Activated CD4-positive, alpha-beta memory T cell treated with anti-CD3 and anti-CD28 coated beads for 36 hours (primary cell): ENCODE measurements at regions not wholly inside any gene's neighbourhood (a gene's known extent, or its start where the extent isn't known, plus 50 kb on each side); places are given as distances from the start of the nearest gene placed in this dataset.
"Not testable (repeated sequence)": the region's sequence is repeated elsewhere in the genome, so short reads cannot be mapped to it uniquely, and the experiment has no call there.

Experiments
- CTCF ChIA-PET: fragments of 350-600 bp; sonication (Branson Sonifier 250); formaldehyde crosslinking; loops from one replicate; lab custom pipeline; 2021; ENCODE audit warnings: antibody characterized with exemption, inconsistent platforms; lab: Charles Lee
- POLR2A ChIA-PET: fragments of 350-600 bp; sonication (Branson Sonifier 250); formaldehyde crosslinking; loops from one replicate; lab custom pipeline; 2021; ENCODE audit warnings: antibody characterized with exemption; lab: Charles Lee
- DNase-seq: peaks from one replicate; pipeline ENCODE4 v3.0.0-alpha.2; 2020
- H3K27ac Mint-ChIP-seq: one replicate; pipeline ENCODE4 v1.8.0; 2021; ENCODE audit warnings: mixed read lengths
- H3K27me3 Mint-ChIP-seq: one replicate; pipeline ENCODE4 v1.8.0; 2021; ENCODE audit warnings: mixed read lengths
- H3K36me3 Mint-ChIP-seq: one replicate; pipeline ENCODE4 v1.8.0; 2021; ENCODE audit warnings: mixed read lengths
- H3K4me1 Mint-ChIP-seq: one replicate; pipeline ENCODE4 v1.8.0; 2021; ENCODE audit warnings: low read depth, mixed read lengths
- H3K4me3 Mint-ChIP-seq: one replicate; pipeline ENCODE4 v1.8.0; 2021; ENCODE audit warnings: mild to moderate bottlenecking, mixed read lengths
- H3K9me3 Mint-ChIP-seq: one replicate; pipeline ENCODE4 v1.8.0; 2021; ENCODE audit warnings: mixed read lengths
- intact Hi-C: fragments of 100-400 bp; cut with micrococcal nuclease; formaldehyde crosslinking; loops from one replicate; pipeline ENCODE4 v1.15.1; 2023

- no peaks in the 10 kb centered on the region for H3K27me3 Mint-ChIP-seq
- intact Hi-C loops = no loop called here
- no peaks in the 10 kb centered on the region for H3K4me1 Mint-ChIP-seq
- no peaks in the 10 kb centered on the region for H3K36me3 Mint-ChIP-seq
- CTCF ChIA-PET = interaction anchor here (1.0 to 1.1 kb wide), 2 partner anchors 11 to 405 kb away, joined by 4 to 8 read pairs; no protein-coding TSS in a partner anchor
- peaks cover 4% of the 10 kb centered on the region for H3K9me3 Mint-ChIP-seq
- H3K4me3 Mint-ChIP-seq = no peak overlapping the region
- no peak for DNase-seq
- no peak overlapping the region for H3K27ac Mint-ChIP-seq
- POLR2A ChIA-PET = no interaction called here
These were observed 251.4 kb upstream of the IL12B start for GRCh38 chr5:159581502-159582249.

DNA sequence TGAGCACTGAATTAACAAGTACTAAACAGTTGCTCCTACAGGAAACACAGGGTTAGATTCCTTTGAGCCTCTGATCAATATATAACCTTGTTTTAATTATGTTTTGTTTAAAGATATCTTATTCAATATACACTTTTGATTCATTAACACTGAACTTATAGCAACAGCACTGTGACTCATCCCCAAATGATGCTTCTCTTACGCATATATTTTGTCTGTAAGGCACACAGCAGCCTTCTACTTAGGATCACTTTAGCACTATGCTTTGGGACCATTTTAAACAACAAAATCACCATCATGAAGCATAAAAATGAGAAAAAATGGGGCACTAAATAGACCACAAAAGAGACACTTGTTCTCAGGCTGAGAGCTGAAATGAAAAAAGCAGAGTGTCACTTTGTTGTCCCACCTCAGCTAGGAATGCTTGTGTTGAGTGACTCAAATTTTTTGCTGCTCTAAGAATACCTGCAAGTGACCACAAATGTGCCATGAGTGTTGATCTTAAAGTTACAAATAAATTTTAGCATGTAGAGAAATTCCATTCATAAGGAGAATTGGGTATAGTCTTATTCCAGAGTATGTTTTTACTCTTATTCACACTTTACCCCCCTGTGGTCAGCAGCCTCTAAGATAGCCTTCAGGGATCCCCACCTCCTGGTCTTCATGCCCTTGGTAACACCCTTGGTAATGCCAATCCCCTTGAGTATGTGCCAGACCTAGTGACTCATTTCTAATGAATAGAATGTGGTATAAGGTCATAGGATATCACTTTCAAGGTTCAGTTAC lies 252.7 kb upstream of the IL12B start:
- no peaks in the 10 kb centered on the region for H3K4me1 Mint-ChIP-seq
- H3K4me3 Mint-ChIP-seq = no peak overlapping the region
- peaks cover 4% of the 10 kb centered on the region for H3K9me3 Mint-ChIP-seq
- POLR2A ChIA-PET = no interaction called here
- H3K27me3 Mint-ChIP-seq = no peaks in the 10 kb centered on the region
- CTCF ChIA-PET = no interaction called here
- intact Hi-C loops = no loop called here
- DNase-seq = no peak
- H3K36me3 Mint-ChIP-seq = no peaks in the 10 kb centered on the region
- no peak overlapping the region for H3K27ac Mint-ChIP-seq

- DNase-seq = no peak
These were observed 256.6 kb upstream of the IL12B start for GRCh38 chr5:159586921-159587320.

GRCh38 chr5:159588941-159589340 lies 258.7 kb upstream of the IL12B start:
- POLR2A ChIA-PET = no interaction called here

More at GRCh38 chr5:159586921-159587320, 256.6 kb upstream of the IL12B start:
- Mint-ChIP-seq H3K27me3 (no peaks in the 10 kb centered on the region), H3K9me3 (peaks cover 4% of the 10 kb centered on the region), H3K27ac (no peak overlapping the region), H3K36me3 (no peaks in the 10 kb centered on the region), H3K4me1 (no peaks in the 10 kb centered on the region), H3K4me3 (no peak overlapping the region)
- ChIA-PET CTCF (no interaction called here), POLR2A (no interaction called here)
- intact Hi-C loops = no loop called here

DNA sequence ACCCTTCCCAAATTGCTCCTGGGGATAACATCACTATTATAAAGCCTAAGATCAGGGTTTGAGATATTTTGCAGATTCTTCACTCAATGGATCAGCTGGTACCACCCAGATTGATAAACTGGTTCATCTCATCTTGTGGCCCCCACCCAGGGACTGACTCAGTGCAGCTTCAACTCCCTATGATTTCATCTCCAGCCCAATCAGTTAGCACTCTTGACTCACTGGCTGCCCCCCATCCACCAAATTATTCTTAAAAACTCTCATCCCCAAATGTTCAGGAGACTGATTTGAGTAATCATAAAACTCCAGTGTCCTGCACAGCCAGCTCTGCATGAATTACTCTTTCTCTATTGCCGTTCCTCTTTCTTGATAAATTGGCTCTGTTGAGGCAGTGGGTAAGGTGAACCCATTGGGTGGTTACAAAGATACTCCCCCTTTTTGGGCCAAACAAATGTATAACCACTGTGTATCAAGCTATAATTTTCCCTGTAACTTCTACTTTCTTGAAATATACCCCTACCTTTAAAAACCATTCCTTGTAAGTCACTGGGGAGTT lies 263.3 kb upstream of the IL12B start:
- Mint-ChIP-seq H3K36me3 (peaks cover 2% of the 10 kb centered on the region), H3K4me1 (no peaks in the 10 kb centered on the region), H3K4me3 (no peak overlapping the region), H3K27ac (no peak overlapping the region), H3K9me3 (peaks cover 14% of the 10 kb centered on the region), H3K27me3 (peaks cover 4% of the 10 kb centered on the region)
- intact Hi-C loops = no loop called here
- CTCF ChIA-PET = no interaction called here
- DNase-seq = no peak
- POLR2A ChIA-PET = no interaction called here

More at GRCh38 chr5:159588941-159589340, 258.7 kb upstream of the IL12B start:
- no peaks in the 10 kb centered on the region for H3K9me3 Mint-ChIP-seq
- no peaks in the 10 kb centered on the region for H3K36me3 Mint-ChIP-seq
- H3K27me3 Mint-ChIP-seq = no peaks in the 10 kb centered on the region
- H3K4me1 Mint-ChIP-seq = no peaks in the 10 kb centered on the region
- H3K27ac Mint-ChIP-seq = no peak overlapping the region
- no peak overlapping the region for H3K4me3 Mint-ChIP-seq
- intact Hi-C loops = no loop called here
- DNase-seq = no peak
- CTCF ChIA-PET = no interaction called here

GRCh38 chr5:159595561-159595960 lies 265.3 kb upstream of the IL12B start:
- H3K4me3 Mint-ChIP-seq, CTCF ChIA-PET: not testable (repeated sequence)

GRCh38 chr5:159601216-159601615 lies 270.9 kb upstream of the IL12B start:
- peaks cover 5% of the 10 kb centered on the region for H3K4me1 Mint-ChIP-seq
- peaks cover 4% of the 10 kb centered on the region for H3K27me3 Mint-ChIP-seq
- H3K9me3 Mint-ChIP-seq = peaks cover 17% of the 10 kb centered on the region
- H3K36me3 Mint-ChIP-seq = peaks cover 2% of the 10 kb centered on the region
- H3K4me3 Mint-ChIP-seq = no peak overlapping the region
- ChIA-PET CTCF (no interaction called here), POLR2A (no interaction called here)
- no peak for DNase-seq
- no peak overlapping the region for H3K27ac Mint-ChIP-seq
- intact Hi-C loops = no loop called here

More at GRCh38 chr5:159595561-159595960, 265.3 kb upstream of the IL12B start:
- H3K27ac Mint-ChIP-seq, intact Hi-C loops, DNase-seq, H3K36me3 Mint-ChIP-seq, H3K4me1 Mint-ChIP-seq, H3K27me3 Mint-ChIP-seq, POLR2A ChIA-PET: not testable (repeated sequence)
- peaks cover 14% of the 10 kb centered on the region for H3K9me3 Mint-ChIP-seq

- Mint-ChIP-seq H3K4me3 (no peak overlapping the region), H3K9me3 (peaks cover 14% of the 10 kb centered on the region), H3K36me3 (no peaks in the 10 kb centered on the region), H3K27ac (no peak overlapping the region), H3K27me3 (peaks cover 4% of the 10 kb centered on the region), H3K4me1 (peaks cover 8% of the 10 kb centered on the region)
- ChIA-PET POLR2A (no interaction called here), CTCF (no interaction called here)
- no peak for DNase-seq
- intact Hi-C loops = no loop called here
These were observed 272.1 kb upstream of the IL12B start for GRCh38 chr5:159602434-159602833.

- no peak for DNase-seq
- POLR2A ChIA-PET = no interaction called here
- peaks cover 14% of the 10 kb centered on the region for H3K9me3 Mint-ChIP-seq
- no peaks in the 10 kb centered on the region for H3K27me3 Mint-ChIP-seq
- intact Hi-C loops = loop anchor here (5.0 kb wide), 1 partner anchor 148 kb away; no protein-coding TSS in a partner anchor
- no peaks in the 10 kb centered on the region for H3K36me3 Mint-ChIP-seq
- no peak overlapping the region for H3K4me3 Mint-ChIP-seq
- peaks cover 16% of the 10 kb centered on the region for H3K4me1 Mint-ChIP-seq
- CTCF ChIA-PET = no interaction called here
- no peak overlapping the region for H3K27ac Mint-ChIP-seq
These were observed 275.3 kb upstream of the IL12B start for GRCh38 chr5:159605585-159605984.

- POLR2A ChIA-PET = no interaction called here
- CTCF ChIA-PET = no interaction called here
- Mint-ChIP-seq H3K27ac (no peak overlapping the region), H3K9me3 (no peaks in the 10 kb centered on the region), H3K4me1 (peaks cover 13% of the 10 kb centered on the region), H3K4me3 (no peak overlapping the region), H3K36me3 (no peaks in the 10 kb centered on the region), H3K27me3 (peaks cover 6% of the 10 kb centered on the region)
- no peak for DNase-seq
- intact Hi-C loops = loop anchor here (5.0 kb wide), 1 partner anchor 152 kb away; no protein-coding TSS in a partner anchor
These were observed 279.1 kb upstream of the IL12B start for GRCh38 chr5:159609359-159609758.

GRCh38 chr5:159610966-159611579 lies 280.8 kb upstream of the IL12B start:
- Mint-ChIP-seq H3K36me3 (no peaks in the 10 kb centered on the region), H3K4me3 (no peak overlapping the region), H3K9me3 (no peaks in the 10 kb centered on the region), H3K4me1 (peaks cover 13% of the 10 kb centered on the region), H3K27ac (no peak overlapping the region), H3K27me3 (peaks cover 6% of the 10 kb centered on the region)
- POLR2A ChIA-PET = no interaction called here
- DNase-seq = no peak
- CTCF ChIA-PET = no interaction called here
- intact Hi-C loops = no loop called here

DNA sequence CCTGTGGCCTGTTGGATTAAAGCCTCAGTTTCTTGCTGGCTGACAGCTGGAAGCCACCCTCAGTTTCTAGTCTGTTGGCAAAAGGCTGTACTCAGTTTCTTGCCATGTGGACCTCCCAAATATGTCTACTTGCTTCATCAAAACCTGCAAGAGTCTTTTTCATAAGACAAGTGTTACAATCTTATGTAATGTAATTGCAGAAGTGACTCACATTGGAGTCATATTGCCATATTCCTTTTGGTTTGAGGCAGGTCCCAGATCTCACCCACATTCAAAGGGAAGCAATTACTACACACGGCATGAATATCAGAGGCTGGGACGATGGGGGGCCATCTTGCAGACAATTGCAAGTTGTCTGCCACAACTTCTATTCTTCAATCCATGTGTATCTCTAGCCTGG lies 286.7 kb upstream of the IL12B start:
- ChIA-PET POLR2A (no interaction called here), CTCF (no interaction called here)
- Mint-ChIP-seq H3K36me3 (peaks cover under 1% of the 10 kb centered on the region), H3K9me3 (peaks cover 11% of the 10 kb centered on the region), H3K4me3 (no peak overlapping the region), H3K27ac (no peak overlapping the region), H3K27me3 (peaks cover 8% of the 10 kb centered on the region), H3K4me1 (no peaks in the 10 kb centered on the region)
- DNase-seq = no peak
- intact Hi-C loops = no loop called here
